C4-2B (cell line): ENCODE measurements at regions not wholly inside any gene's neighbourhood (a gene's known extent, or its start where the extent isn't known, plus 50 kb on each side); places are given as distances from the start of the nearest gene placed in this dataset.

ENCODE experiments used
- H3K27ac ChIP-seq: fragments of 450-650 bp; 2 replicates; pipeline ENCODE4 v1.5.1; 2017
- CTCF ChIP-seq: fragments of 450-650 bp; conservative IDR thresholded peaks from 2 replicates; pipeline ENCODE4 v1.5.1; 2017; ENCODE audit warnings: mild to moderate bottlenecking
- ZFX ChIP-seq: fragments of 450-650 bp; IDR thresholded peaks from 2 replicates; pipeline ENCODE4 v1.6.1; 2017

GRCh38 chr5:110055302-110055701 lies 365.6 kb downstream of the MAN2A1 start:
- TF ChIP-seq ZFX = no peak
- H3K27ac ChIP-seq = no peak overlapping the region

- H3K27ac ChIP-seq = no peak overlapping the region
- TF ChIP-seq ZFX = no peak
- TF ChIP-seq CTCF = no peak
Observed at GRCh38 chr5:110056580-110057114, 366.9 kb downstream of the MAN2A1 start.

- TF ChIP-seq ZFX (no peak), CTCF (no peak)
- H3K27ac ChIP-seq = no peak overlapping the region
Observed at GRCh38 chr5:110058175-110058574, 368.4 kb downstream of the MAN2A1 start.

- H3K27ac ChIP-seq = no peak overlapping the region
- TF ChIP-seq ZFX (no peak), CTCF (no peak)
Observed at GRCh38 chr5:110062246-110062645, 372.5 kb downstream of the MAN2A1 start.

- no peak for TF ChIP-seq ZFX
- no peak for TF ChIP-seq CTCF
Observed at GRCh38 chr5:110063640-110064602, 374.2 kb downstream of the MAN2A1 start.

GRCh38 chr5:110064603-110065268 lies 375.0 kb downstream of the MAN2A1 start:
- TF ChIP-seq ZFX (no peak), CTCF (no peak)

More at GRCh38 chr5:110063640-110064602, 374.2 kb downstream of the MAN2A1 start:
- no peak overlapping the region for H3K27ac ChIP-seq

GRCh38 chr5:110070836-110071235 lies 381.1 kb downstream of the MAN2A1 start:
- H3K27ac ChIP-seq = no peak overlapping the region
- no peak for TF ChIP-seq CTCF
- TF ChIP-seq ZFX = no peak

More at GRCh38 chr5:110064603-110065268, 375.0 kb downstream of the MAN2A1 start:
- no peak overlapping the region for H3K27ac ChIP-seq
